ENCODE measurements at regions not wholly inside any gene's neighbourhood (a gene's known extent, or its start where the extent isn't known, plus 50 kb on each side); places are given as distances from the start of the nearest gene placed in this dataset.
"Not testable (repeated sequence)": the region's sequence is repeated elsewhere in the genome, so short reads cannot be mapped to it uniquely, and the experiment has no call there.

DNA sequence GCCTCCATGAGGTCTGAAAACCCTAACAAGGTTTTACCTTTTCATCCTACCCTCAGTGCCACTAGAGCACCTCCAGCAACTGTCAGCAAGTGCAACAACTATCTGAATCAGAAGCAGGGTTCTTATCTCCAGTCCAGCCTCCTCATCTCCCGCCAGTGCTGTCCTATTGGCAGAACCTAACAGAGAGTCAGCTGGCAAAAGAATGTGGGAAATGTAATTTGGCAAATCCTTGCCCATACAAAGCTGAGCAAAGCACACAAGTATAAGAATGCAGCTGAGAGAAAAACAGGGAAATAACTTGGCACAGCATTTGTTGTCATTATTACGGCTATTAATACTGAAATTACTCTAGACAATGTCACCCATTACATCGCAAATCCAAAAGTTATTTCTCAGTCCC lies 124.2 kb downstream of the ATP6V1G3 start:
- no peaks in the 10 kb centered on the region for H3K27me3 ChIP-seq (replicated peaks; ENCODE audit: control insufficient read depth, insufficient read depth, low read length)
- no peak for DNase-seq (ENCODE audit: extremely low read depth, insufficient read length)
- no peaks in the 10 kb centered on the region for H3K36me3 ChIP-seq (ENCODE audit: control insufficient read depth, insufficient read depth, low read length)
- TF ChIP-seq, protein P1, sequence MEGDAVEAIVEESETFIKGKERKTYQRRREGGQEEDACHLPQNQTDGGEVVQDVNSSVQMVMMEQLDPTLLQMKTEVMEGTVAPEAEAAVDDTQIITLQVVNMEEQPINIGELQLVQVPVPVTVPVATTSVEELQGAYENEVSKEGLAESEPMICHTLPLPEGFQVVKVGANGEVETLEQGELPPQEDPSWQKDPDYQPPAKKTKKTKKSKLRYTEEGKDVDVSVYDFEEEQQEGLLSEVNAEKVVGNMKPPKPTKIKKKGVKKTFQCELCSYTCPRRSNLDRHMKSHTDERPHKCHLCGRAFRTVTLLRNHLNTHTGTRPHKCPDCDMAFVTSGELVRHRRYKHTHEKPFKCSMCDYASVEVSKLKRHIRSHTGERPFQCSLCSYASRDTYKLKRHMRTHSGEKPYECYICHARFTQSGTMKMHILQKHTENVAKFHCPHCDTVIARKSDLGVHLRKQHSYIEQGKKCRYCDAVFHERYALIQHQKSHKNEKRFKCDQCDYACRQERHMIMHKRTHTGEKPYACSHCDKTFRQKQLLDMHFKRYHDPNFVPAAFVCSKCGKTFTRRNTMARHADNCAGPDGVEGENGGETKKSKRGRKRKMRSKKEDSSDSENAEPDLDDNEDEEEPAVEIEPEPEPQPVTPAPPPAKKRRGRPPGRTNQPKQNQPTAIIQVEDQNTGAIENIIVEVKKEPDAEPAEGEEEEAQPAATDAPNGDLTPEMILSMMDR (IDR thresholded peaks at IDR 0.05; ENCODE audit: insufficient read depth, low read length, poor library complexity, severe bottlenecking), result no peak
- no peak overlapping the region for H3K4me3 ChIP-seq (replicated peaks; ENCODE audit: low read depth, low read length)

DNA sequence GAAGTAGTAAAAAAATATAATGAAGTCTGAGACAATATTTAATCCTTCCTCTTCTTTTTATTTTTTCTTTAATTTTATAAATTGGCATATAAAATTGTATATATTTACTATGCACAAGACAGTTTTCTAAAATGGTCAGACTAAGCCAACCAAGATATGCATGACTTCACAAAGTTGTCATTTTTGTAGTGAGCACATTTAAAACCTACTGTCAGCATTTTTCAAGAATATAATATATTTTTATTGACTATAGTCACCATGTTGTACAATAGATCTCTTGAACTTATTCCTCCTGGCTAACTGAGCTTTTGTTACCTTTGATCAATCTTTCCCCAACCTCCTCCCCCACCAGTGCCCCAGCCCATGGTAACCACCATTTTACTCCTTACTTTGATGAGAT lies 129.2 kb downstream of the ATP6V1G3 start:
- no peak for DNase-seq (ENCODE audit: extremely low read depth, insufficient read length)
- TF ChIP-seq, protein P1 (IDR thresholded peaks at IDR 0.05; ENCODE audit: insufficient read depth, low read length, poor library complexity, severe bottlenecking), result no peak
- H3K36me3 ChIP-seq (ENCODE audit: control insufficient read depth, insufficient read depth, low read length), result no peaks in the 10 kb centered on the region
- H3K4me3 ChIP-seq (replicated peaks; ENCODE audit: low read depth, low read length), result no peak overlapping the region
- H3K27me3 ChIP-seq (replicated peaks; ENCODE audit: control insufficient read depth, insufficient read depth, low read length), result no peaks in the 10 kb centered on the region

DNA sequence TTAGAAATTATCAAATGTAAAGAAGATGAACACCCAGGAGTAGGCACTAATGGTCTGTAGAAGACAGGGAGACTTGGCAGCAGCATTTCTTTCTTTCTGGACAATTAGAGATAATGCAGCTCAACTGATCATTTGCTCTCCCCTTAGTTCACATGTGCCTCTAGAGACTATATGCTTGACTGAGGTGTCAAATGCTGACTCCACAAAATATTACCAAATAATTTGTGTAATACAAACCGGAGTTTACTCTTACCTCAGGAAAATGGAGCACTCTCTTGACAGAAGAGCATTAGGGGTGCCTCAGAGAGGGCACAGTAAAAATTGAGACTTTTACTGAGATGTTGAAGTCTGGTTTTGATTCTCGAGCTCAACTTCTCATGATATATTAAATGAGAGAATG lies 131.8 kb downstream of the ATP6V1G3 start:
- Histone ChIP-seq H3K27me3 (replicated peaks; ENCODE audit: control insufficient read depth, insufficient read depth, low read length) (no peaks in the 10 kb centered on the region), H3K36me3 (ENCODE audit: control insufficient read depth, insufficient read depth, low read length) (no peaks in the 10 kb centered on the region), H3K4me3 (replicated peaks; ENCODE audit: low read depth, low read length) (no peak overlapping the region)
- DNase-seq (ENCODE audit: extremely low read depth, insufficient read length), result no peak
- TF ChIP-seq, protein P1 (IDR thresholded peaks at IDR 0.05; ENCODE audit: insufficient read depth, low read length, poor library complexity, severe bottlenecking), result no peak

DNA sequence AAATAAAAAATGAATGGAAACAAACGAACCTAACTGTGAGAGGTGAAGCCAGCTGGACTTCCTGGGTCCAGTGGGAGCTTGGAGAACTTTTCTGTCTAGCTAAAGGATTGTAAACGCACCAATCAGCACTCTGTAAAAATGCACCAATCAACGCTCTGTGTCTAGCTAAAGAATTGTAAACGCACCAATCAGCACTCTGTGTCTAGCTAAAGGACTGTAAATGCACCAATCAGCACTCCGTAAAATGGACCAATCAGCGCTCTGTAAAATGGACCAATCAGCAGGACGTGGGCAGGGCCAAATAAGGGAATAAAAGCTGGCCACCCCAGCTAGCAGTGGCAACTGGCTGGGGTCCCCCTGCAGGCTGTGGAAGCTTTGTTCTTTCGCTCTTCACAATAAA lies 135.8 kb downstream of the ATP6V1G3 start:
- H3K36me3 ChIP-seq (ENCODE audit: control insufficient read depth, insufficient read depth, low read length); H3K4me3 ChIP-seq (replicated peaks; ENCODE audit: low read depth, low read length); H3K27me3 ChIP-seq (replicated peaks; ENCODE audit: control insufficient read depth, insufficient read depth, low read length); DNase-seq (ENCODE audit: extremely low read depth, insufficient read length): not testable (repeated sequence)

DNA sequence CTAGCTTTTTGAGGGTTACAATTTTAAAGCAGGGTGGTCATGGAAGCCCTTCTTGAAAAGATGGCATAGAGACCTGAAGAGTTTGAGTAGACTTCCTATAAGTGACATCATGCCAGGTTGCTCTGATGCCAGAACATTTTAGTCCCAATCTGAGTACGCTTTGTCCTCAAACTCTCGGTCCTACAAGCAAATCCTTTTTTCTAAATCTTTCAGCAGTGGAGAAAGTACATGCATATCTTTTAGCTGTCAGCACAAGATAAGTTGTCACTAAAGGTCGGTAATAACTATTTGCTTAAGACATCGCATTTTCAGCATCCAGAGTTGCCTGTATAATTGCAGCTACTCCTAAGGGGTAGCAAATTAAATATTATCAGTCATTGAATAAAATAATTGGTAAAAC lies 140.4 kb downstream of the ATP6V1G3 start:
- no peaks in the 10 kb centered on the region for H3K36me3 ChIP-seq (ENCODE audit: control insufficient read depth, insufficient read depth, low read length)
- no peak for DNase-seq (ENCODE audit: extremely low read depth, insufficient read length)
- no peak overlapping the region for H3K4me3 ChIP-seq (replicated peaks; ENCODE audit: low read depth, low read length)
- H3K27me3 ChIP-seq (replicated peaks; ENCODE audit: control insufficient read depth, insufficient read depth, low read length), result no peaks in the 10 kb centered on the region
- TF ChIP-seq, protein P1 (IDR thresholded peaks at IDR 0.05; ENCODE audit: insufficient read depth, low read length, poor library complexity, severe bottlenecking), result no peak

DNA sequence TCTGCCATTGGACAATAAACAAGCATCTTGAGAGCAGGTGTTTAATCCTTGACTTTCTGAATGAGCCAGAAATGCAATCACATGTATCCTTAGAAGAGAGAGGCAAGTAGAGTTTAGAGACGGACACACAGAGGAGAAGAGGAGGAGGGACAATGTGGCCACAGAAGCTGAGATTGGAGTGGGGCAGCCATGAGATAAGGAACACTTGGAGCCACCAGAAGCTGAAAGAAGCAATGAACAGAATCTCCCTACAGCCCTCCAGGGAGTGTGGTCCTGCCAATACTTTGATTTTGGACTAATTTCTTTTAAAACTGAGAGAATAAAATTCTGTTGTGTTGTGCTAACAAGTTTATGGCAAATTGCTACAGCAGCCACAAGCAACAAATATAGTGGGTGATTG lies 141.0 kb downstream of the ATP6V1G3 start:
- Histone ChIP-seq H3K4me3 (replicated peaks; ENCODE audit: low read depth, low read length) (no peak overlapping the region), H3K27me3 (replicated peaks; ENCODE audit: control insufficient read depth, insufficient read depth, low read length) (no peaks in the 10 kb centered on the region), H3K36me3 (ENCODE audit: control insufficient read depth, insufficient read depth, low read length) (no peaks in the 10 kb centered on the region)
- DNase-seq (ENCODE audit: extremely low read depth, insufficient read length), result no peak
- TF ChIP-seq, protein P1 (IDR thresholded peaks at IDR 0.05; ENCODE audit: insufficient read depth, low read length, poor library complexity, severe bottlenecking), result no peak

Measured in GM06990 (cell line).